HG03060 (cell line): ENCODE measurements at regions not wholly inside any gene's neighbourhood (a gene's known extent, or its start where the extent isn't known, plus 50 kb on each side); places are given as distances from the start of the nearest gene placed in this dataset.
A peak's percentile ranks its signal among the peaks of the same experiment; 100 is the strongest.
"Not testable (repeated sequence)": the region's sequence is repeated elsewhere in the genome, so short reads cannot be mapped to it uniquely, and the experiment has no call there.

Experiments used
- ATAC-seq: cut with Tn5 transposase; IDR thresholded peaks from one replicate; pipeline ENCODE4 v1.9.1; 2021; ENCODE audit warnings: low read depth, moderate number of reproducible peaks; ENCODE audit not compliant: unreplicated experiment

DNA sequence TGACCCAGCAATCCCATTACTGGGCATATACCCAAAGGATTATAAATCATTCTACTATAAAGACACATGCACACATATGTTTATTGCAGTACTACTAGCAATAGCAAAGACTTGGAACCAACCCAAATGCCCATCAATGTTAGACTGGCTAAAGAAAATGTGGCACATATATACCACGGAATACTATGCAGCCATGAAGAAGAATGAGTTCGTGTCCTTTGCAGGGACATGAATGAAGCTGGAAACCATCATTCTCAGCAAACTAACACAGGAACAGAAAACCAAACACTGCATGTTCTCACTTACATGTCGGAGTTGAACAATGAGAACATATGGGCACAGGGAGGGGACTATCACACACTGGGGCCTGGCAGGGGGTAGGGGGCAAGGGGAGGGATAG is 183.0 kb downstream of the HACE1 start:
- not testable (repeated sequence) for ATAC-seq

- not testable (repeated sequence) for ATAC-seq
Measured at GRCh38 chr6:104675161-104675560, 184.6 kb downstream of the HACE1 start.

GRCh38 chr6:104673078-104673477 is 186.6 kb downstream of the HACE1 start:
- not testable (repeated sequence) for ATAC-seq

GRCh38 chr6:104671591-104671891 is 188.2 kb downstream of the HACE1 start:
- not testable (repeated sequence) for ATAC-seq

DNA sequence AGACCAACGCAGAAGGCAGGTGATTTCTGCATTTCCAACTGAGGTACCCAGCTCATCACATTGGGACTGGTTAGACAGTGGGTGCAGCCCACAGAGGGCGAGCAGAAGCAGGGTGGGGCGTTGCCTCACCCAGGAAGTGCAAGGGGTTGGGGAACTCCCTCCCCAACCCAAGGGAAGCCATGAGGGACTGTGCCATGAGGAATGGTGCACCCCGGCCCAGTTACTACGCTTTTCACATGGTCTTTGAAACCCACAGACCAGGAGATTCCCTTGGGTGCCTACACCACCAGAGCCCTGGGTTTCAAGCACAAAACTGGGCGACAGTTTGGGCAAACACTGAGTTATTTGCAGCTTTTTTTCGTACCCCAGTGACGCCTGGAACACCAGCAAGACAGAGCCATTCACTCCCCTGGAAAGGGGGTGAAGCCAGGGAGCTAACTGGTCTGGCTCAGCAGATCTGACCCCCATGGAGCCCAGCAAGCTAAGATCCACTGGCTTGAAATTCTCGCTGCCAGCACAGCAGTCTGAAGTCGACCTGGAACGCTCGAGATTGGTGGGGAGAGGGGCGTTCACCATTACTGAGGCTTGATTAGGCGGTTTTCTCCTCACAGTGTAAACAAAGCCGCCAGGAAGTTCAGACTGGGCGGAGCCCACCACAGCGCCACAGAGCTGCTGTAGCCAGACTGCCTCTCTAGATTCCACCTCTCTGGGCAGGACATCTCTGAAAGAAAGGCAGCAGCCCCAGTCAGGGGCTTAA is 188.7 kb downstream of the HACE1 start:
- not testable (repeated sequence) for ATAC-seq

GRCh38 chr6:104669483-104669882 is 190.2 kb downstream of the HACE1 start:
- ATAC-seq: no peak

DNA sequence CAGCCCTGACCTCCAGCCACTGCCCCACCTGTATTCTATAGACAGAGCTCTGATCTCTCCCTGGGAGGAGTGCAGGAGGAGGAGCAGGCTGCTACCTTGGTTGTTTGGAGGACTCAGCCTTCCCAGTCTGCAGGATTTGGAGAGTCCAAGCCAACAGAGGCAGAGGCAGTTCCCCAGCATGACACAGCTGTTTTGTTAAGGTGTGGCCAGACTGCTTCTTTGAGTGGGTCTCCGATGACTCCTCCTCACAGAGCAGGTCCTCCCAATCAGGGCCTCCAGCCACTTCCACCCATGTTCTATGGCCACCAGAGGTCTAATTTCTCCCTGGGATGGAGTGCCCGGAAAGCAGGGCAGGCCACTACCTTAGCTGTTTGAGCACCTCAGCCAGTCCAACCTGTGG is 203.5 kb downstream of the HACE1 start:
- no peak for ATAC-seq

DNA sequence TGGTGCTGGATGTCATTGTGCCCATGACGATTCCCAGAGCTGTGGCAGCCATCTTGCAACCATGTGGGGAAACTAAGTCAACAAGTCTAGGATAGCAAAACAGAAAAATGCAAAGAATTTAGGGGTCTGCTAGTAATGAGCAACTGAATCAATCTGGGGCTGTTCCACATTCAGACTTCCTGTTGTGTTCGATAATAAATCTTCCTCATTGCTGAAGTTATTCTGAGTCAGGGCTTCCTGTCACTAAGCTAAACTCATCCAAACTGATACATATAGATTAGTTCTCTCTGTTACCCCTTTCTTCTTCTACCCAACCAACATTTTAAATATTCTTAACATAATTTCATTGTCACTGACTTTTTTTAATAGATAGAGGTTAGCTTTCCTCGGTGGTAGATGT is 205.9 kb downstream of the HACE1 start:
- ATAC-seq: no peak

- ATAC-seq: no peak
Measured at GRCh38 chr6:104648347-104648746, 211.4 kb downstream of the HACE1 start.

DNA sequence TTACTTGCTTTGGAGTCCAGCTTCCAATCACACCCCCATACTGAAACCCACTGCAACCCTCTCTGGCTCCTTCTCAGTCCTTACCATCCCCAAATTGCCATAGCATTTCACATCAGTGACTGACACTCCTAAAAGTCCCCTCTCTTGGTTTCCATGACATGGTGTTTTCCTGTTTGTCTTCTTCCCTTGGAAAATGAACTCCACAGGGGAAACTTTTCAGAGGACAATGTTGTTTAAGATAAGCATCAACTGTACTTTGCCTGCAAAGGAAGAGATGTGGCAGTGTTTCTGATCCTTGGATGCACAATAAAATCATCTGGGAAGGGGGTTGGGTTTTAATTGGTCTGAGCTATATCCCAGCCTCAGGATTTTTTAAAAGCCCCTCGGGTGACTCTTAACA is 214.9 kb downstream of the HACE1 start:
- ATAC-seq: no peak

DNA sequence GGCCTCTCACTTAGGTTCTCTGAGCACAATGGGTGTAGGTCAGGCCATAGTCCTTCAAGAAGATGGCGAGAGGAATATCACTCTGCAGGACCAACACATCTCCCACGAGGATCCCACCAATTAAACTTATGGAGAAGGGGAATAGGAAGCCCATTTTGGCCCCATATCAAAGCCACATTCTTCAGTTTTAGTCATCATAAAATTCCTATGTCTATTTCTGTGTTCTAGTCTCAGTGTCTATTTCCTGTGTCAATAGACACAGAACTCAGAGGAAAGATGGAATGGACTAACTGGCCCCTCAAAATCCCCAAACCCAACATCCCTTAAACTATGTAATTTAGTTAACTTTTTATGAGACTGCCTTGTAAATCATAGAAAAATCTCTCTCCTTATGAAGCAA is 216.8 kb downstream of the HACE1 start:
- no peak for ATAC-seq

- no peak for ATAC-seq
Measured at GRCh38 chr6:104640761-104641160, 219.0 kb downstream of the HACE1 start.

GRCh38 chr6:104640150-104640700 is 219.5 kb downstream of the HACE1 start:
- no peak for ATAC-seq

GRCh38 chr6:104639668-104640067 is 220.1 kb downstream of the HACE1 start:
- peak; percentile 76 for ATAC-seq

GRCh38 chr6:104638841-104639290 is 220.9 kb downstream of the HACE1 start:
- no peak for ATAC-seq

DNA sequence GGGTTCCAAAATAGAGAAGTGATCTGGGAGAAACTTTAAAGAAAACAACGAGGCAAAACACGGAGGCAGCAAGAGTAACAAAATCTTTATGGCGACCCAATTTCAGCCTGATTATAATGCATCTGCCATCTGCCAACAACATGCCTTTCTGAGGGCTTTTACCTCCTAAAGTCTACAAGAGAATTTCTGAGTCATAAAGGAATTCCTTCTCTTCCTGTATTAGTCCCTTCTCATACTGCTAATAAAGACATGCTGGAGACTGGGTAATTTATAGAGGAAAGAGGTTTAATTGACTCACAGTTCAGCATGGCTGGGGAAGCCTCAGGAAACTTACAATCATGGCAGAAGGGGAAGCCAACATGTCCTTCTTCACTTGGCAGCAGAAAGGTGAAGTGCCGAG is 226.6 kb downstream of the HACE1 start:
- no peak for ATAC-seq

GRCh38 chr6:104632588-104632987 is 227.1 kb downstream of the HACE1 start:
- ATAC-seq: no peak

DNA sequence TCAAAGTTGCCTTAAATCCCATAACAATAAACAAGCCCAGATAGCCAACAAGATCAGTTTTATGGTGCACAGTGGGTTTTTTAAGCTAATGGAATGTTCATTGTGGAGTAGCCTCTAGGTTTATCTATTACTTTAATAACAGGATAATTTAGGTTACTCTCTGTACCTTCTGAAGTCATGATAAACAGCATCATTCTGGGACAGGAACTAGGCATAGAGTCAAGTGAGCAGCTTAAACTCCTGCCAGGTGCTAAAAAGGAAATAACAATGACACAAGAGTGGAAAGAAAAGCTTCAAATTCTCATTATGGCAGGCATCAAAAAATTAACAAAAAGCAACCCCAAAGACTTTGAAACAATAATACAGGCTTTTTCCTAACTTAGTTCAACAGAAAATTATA is 228.8 kb downstream of the HACE1 start:
- no peak for ATAC-seq

DNA sequence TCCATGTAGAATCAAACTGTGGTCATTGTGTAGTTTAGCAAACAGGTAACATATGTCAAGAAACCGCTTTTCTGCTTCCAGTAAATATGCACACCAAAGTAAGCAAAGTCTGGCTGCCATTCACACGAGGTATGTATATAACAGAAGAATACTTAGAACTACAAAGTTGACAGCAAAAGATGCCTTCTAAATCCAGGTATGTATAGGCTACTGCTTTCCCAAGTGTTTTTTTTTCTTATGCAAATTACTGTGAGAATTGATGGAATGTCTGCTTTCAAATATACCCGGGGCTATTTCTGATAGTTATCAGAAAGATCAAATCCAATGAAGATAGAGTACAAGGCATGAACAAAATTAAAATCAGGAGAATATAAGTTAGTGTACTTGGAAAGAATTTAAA is 229.2 kb downstream of the HACE1 start:
- no peak for ATAC-seq

GRCh38 chr6:104629826-104630225 is 229.9 kb downstream of the HACE1 start:
- no peak for ATAC-seq

DNA sequence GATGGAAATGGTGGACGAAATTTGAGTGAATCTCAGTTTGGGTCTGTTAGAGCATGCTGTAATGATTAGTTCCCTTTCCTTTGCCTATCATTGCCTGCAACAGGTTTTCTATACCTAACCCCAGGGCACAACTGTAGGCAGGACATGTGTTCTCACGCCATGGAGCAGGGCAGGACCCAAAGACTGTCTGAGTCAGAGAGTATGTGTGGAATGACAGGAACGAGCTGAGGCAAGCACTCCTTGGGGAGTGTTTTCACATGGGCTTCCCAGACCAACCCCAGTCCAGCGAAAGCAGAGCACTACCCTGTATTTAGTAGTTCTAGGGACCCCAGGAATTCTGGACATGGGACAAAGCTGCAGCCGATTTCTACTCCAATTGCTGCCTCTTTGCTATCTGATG is 234.2 kb downstream of the HACE1 start:
- no peak for ATAC-seq

GRCh38 chr6:104623052-104623690 is 236.5 kb downstream of the HACE1 start:
- no peak for ATAC-seq
